HCT116 (cell line): ENCODE measurements at regions not wholly inside any gene's neighbourhood (a gene's known extent, or its start where the extent isn't known, plus 50 kb on each side); places are given as distances from the start of the nearest gene placed in this dataset.

Experiments used
- ATAC-seq: fragments of 200-7000 bp; cut with Tn5 transposase; 2 replicates; pipeline ENCODE4 v1.9.1; 2020; ENCODE audit warnings: mild to moderate bottlenecking, moderate library complexity
- BruUV-seq: library from RNA; stranded (reverse); fragments of 400-500 nt; replicated peaks from 2 replicates; lab custom pipeline; 2021; lab: Mats Ljungman, UMichigan
- CTCF ChIA-PET: fragments of 300-600 bp; sonication (Branson Sonifier 250); formaldehyde crosslinking; loops from one replicate; lab custom pipeline; 2021; ENCODE audit warnings: antibody characterized with exemption; lab: Charles Lee
- POLR2A ChIA-PET: fragments of 300-600, 350-600 bp; sonication (Branson Sonifier 250); formaldehyde crosslinking; loops from one replicate; lab custom pipeline; 2021; ENCODE audit warnings: antibody characterized with exemption; lab: Charles Lee
- RAD21 ChIA-PET, 2 experiments: fragments of 300-600 bp; sonication (Branson Sonifier 250); formaldehyde crosslinking; loops; one replicate each; lab custom pipeline; 2023; ENCODE audit warnings: low total read pairs in 2 of 2; ENCODE audit not compliant: uncharacterized antibody in 2 of 2, unreplicated experiment in 2 of 2, low non-redundant PET in 1 of 2; lab: Charles Lee
- DNase-seq: peaks from one replicate; pipeline ENCODE4 v3.0.0-alpha.2; 2010; ENCODE audit warnings: low read depth, low spot score
- H2AFZ ChIP-seq: fragments of 200-600 bp; shearing (Covaris generic), sonication (generic); 2 replicates; pipeline ENCODE4 v1.6.1; 2017; ENCODE audit warnings: low read depth, mixed run types, mixed read lengths, antibody characterized with exemption, low read length; ENCODE audit not compliant: poor library complexity, severe bottlenecking
- H3K27ac ChIP-seq: 2 replicates; pipeline ENCODE4 v1.5.1; 2012; ENCODE audit warnings: low read depth, low read length
- H3K27me3 ChIP-seq: fragments of 200-600 bp; sonication (generic); 2 replicates; pipeline ENCODE4 v1.6.1; 2016; ENCODE audit warnings: mixed run types, low read length, mixed read lengths; ENCODE audit not compliant: insufficient read depth
- H3K36me3 ChIP-seq, 2 experiments: fragments of 200-500 bp in 1 of 2; fragments of 200-600 bp in 1 of 2; sonication (Bioruptor generic) in 1 of 2; sonication (generic) in 1 of 2; 2 replicates each; pipeline versions ENCODE4 v1.5.1 to v1.6.1; 2014 to 2016; ENCODE audit warnings: low read length in 2 of 2, inconsistent platforms in 1 of 2, mixed read lengths in 1 of 2, mixed run types in 1 of 2; ENCODE audit not compliant: insufficient read depth in 2 of 2, control insufficient read depth in 1 of 2
- H3K4me1 ChIP-seq, 2 experiments: fragments of 200-600 bp in 1 of 2; sonication (generic) in 1 of 2; 2 replicates each; pipeline versions ENCODE4 v1.5.1 to v1.6.1; 2012 to 2017; ENCODE audit warnings: low read length in 2 of 2, inconsistent platforms in 1 of 2, mild to moderate bottlenecking in 1 of 2, mixed read lengths in 1 of 2, mixed run types in 1 of 2, moderate library complexity in 1 of 2; ENCODE audit not compliant: insufficient read depth in 2 of 2, control insufficient read depth in 1 of 2
- H3K4me2 ChIP-seq: fragments of 200-600 bp; sonication (generic); 2 replicates; pipeline ENCODE4 v1.6.1; 2017; ENCODE audit warnings: mixed run types, low read length, mixed read lengths
- H3K4me3 ChIP-seq, 2 experiments: fragments of 200-600 bp in 1 of 2; sonication (generic) in 1 of 2; replicated peaks in 1 of 2; 2 replicates each; pipeline ENCODE4 v1.5.1; 2011 to 2016; ENCODE audit warnings: low read length in 2 of 2, control low read depth in 1 of 2, low read depth in 1 of 2, mild to moderate bottlenecking in 1 of 2, mixed read lengths in 1 of 2, mixed run types in 1 of 2
- H3K79me2 ChIP-seq: fragments of 200-600 bp; sonication (generic); 2 replicates; pipeline ENCODE4 v1.6.1; 2017; ENCODE audit warnings: mild to moderate bottlenecking, mixed run types, low read length, moderate library complexity, mixed read lengths; ENCODE audit not compliant: insufficient read depth
- H3K9ac ChIP-seq: fragments of 200-600 bp; sonication (generic); 2 replicates; pipeline ENCODE4 v1.6.1; 2016; ENCODE audit warnings: low read length, mixed read lengths
- H3K9me2 ChIP-seq: fragments of 200-600 bp; sonication (generic), shearing (Covaris generic); 2 replicates; pipeline ENCODE4 v1.6.1; 2017; ENCODE audit warnings: mixed run types, mild to moderate bottlenecking, moderate library complexity; ENCODE audit not compliant: insufficient read depth
- H3K9me3 ChIP-seq, 2 experiments: fragments of 200-500 bp in 1 of 2; fragments of 200-600 bp in 1 of 2; sonication (Bioruptor generic) in 1 of 2; sonication (generic) in 1 of 2; 2 replicates each; pipeline ENCODE4 v1.6.1; 2014 to 2017; ENCODE audit warnings: low read length in 2 of 2, mixed read lengths in 2 of 2, inconsistent platforms in 1 of 2, low read depth in 1 of 2, mild to moderate bottlenecking in 1 of 2, mixed run types in 1 of 2, moderate library complexity in 1 of 2; ENCODE audit not compliant: control insufficient read depth in 1 of 2, insufficient read depth in 1 of 2
- H4K20me1 ChIP-seq: fragments of 200-600 bp; sonication (generic), shearing (Covaris generic); 2 replicates; pipeline ENCODE4 v1.6.1; 2017; ENCODE audit warnings: mixed run types, mild to moderate bottlenecking, moderate library complexity; ENCODE audit not compliant: insufficient read depth
- CEBPB ChIP-seq: IDR thresholded peaks from 2 replicates; pipeline ENCODE4 v1.6.1; 2012; ENCODE audit warnings: low read depth
- CTCF ChIP-seq, 3 experiments: fragments of 200-600 bp in 1 of 3; sonication (generic) in 1 of 3; IDR thresholded peaks in 2 of 3; conservative IDR thresholded peaks in 1 of 3; 2 replicates each; pipeline ENCODE4 v1.5.1; 2012 to 2017; ENCODE audit warnings: low read depth in 2 of 3, low read length in 2 of 3, antibody characterized with exemption in 1 of 3, borderline replicate concordance in 1 of 3, control low read depth in 1 of 3, mild to moderate bottlenecking in 1 of 3, mixed read lengths in 1 of 3, mixed run types in 1 of 3, moderate library complexity in 1 of 3; ENCODE audit not compliant: insufficient read depth in 1 of 3
- EGR1 ChIP-seq: IDR thresholded peaks from 2 replicates; pipeline ENCODE4 v1.6.1; 2012; ENCODE audit warnings: low read depth
- ELF1 ChIP-seq: IDR thresholded peaks from 2 replicates; pipeline ENCODE4 v1.6.1; 2012; ENCODE audit warnings: low read depth, borderline replicate concordance
- EZH2 ChIP-seq: fragments of 200-600 bp; sonication (generic); IDR thresholded peaks from 2 replicates; pipeline ENCODE4 v1.6.1; 2017; ENCODE audit warnings: antibody characterized with exemption, mixed run types
- EZH2phosphoT487 ChIP-seq: fragments of 200-600 bp; IDR thresholded peaks from 2 replicates; pipeline ENCODE4 v1.6.1; 2018; ENCODE audit warnings: antibody characterized with exemption, borderline replicate concordance
- FOSL1 ChIP-seq: IDR thresholded peaks from 2 replicates; pipeline ENCODE4 v1.6.1; 2012; ENCODE audit warnings: low read depth
- JUND ChIP-seq: IDR thresholded peaks from 2 replicates; pipeline ENCODE4 v1.6.1; 2012
- MAX ChIP-seq: IDR thresholded peaks from 2 replicates; pipeline ENCODE4 v1.6.1; 2012
- SP1 ChIP-seq: IDR thresholded peaks from 2 replicates; pipeline ENCODE4 v1.6.1; 2012; ENCODE audit warnings: low read depth
- SRF ChIP-seq: IDR thresholded peaks from 2 replicates; pipeline ENCODE4 v1.6.1; 2012; ENCODE audit warnings: low read depth
- TCF7L2 ChIP-seq: IDR thresholded peaks from 2 replicates; pipeline ENCODE4 v1.7.0; 2011; ENCODE audit warnings: borderline replicate concordance, inconsistent platforms; ENCODE audit not compliant: insufficient read depth, insufficient read length; ENCODE audit errors: extremely low read depth
- YY1 ChIP-seq: IDR thresholded peaks from 2 replicates; pipeline ENCODE4 v1.6.1; 2011; ENCODE audit warnings: low read length, low read depth, moderate library complexity, mild to moderate bottlenecking; ENCODE audit not compliant: insufficient replicate concordance; ENCODE audit errors: extremely low read depth
- ZFX ChIP-seq: fragments of 450-650 bp; IDR thresholded peaks from 2 replicates; pipeline ENCODE4 v1.6.1; 2017
- intact Hi-C: fragments of 100-400 bp; cut with micrococcal nuclease; formaldehyde crosslinking; loops from 2 replicates; pipeline ENCODE4 v1.10.0; 2022
- TF ChIP-seq, protein P1 (sequence below): IDR thresholded peaks from 2 replicates; pipeline ENCODE4 v1.6.1; 2012; ENCODE audit warnings: low read depth

- Histone ChIP-seq H4K20me1 (no peaks in the 10 kb centered on the region), H3K36me3 (no peaks in the 10 kb centered on the region), H3K27me3 (no peaks in the 10 kb centered on the region), H2AFZ (no peak overlapping the region), H3K9me3 (no peaks in the 10 kb centered on the region), H3K9ac (no peak overlapping the region), H3K4me1 (no peaks in the 10 kb centered on the region), H3K27ac (no peak overlapping the region), H3K4me3 (no peak overlapping the region), H3K79me2 (no peaks in the 10 kb centered on the region), H3K4me2 (no peak overlapping the region), H3K9me2 (no peaks in the 10 kb centered on the region)
- CTCF ChIA-PET, result no interaction called here
- RAD21 ChIA-PET, result no interaction called here
- no TSS peak for BruUV-seq
- DNase-seq (no peak), ATAC-seq (no peak)
- TF ChIP-seq MAX (no peak), SRF (no peak), ELF1 (no peak), EGR1 (no peak), YY1 (no peak), CEBPB (no peak), FOSL1 (no peak), ZFX (no peak), EZH2 (no peak), EZH2phosphoT487 (no peak), JUND (no peak), SP1 (no peak), TCF7L2 (no peak), CTCF (IDR thresholded peaks at IDR 0.05 in 2 of 3, conservative IDR thresholded peaks at IDR 0.05 in 1 of 3; ENCODE audit: borderline replicate concordance in 1 of 3, insufficient read depth in 1 of 3, low read depth in 2 of 3, low read length in 2 of 3) (no peak)
- TF ChIP-seq, protein P1, sequence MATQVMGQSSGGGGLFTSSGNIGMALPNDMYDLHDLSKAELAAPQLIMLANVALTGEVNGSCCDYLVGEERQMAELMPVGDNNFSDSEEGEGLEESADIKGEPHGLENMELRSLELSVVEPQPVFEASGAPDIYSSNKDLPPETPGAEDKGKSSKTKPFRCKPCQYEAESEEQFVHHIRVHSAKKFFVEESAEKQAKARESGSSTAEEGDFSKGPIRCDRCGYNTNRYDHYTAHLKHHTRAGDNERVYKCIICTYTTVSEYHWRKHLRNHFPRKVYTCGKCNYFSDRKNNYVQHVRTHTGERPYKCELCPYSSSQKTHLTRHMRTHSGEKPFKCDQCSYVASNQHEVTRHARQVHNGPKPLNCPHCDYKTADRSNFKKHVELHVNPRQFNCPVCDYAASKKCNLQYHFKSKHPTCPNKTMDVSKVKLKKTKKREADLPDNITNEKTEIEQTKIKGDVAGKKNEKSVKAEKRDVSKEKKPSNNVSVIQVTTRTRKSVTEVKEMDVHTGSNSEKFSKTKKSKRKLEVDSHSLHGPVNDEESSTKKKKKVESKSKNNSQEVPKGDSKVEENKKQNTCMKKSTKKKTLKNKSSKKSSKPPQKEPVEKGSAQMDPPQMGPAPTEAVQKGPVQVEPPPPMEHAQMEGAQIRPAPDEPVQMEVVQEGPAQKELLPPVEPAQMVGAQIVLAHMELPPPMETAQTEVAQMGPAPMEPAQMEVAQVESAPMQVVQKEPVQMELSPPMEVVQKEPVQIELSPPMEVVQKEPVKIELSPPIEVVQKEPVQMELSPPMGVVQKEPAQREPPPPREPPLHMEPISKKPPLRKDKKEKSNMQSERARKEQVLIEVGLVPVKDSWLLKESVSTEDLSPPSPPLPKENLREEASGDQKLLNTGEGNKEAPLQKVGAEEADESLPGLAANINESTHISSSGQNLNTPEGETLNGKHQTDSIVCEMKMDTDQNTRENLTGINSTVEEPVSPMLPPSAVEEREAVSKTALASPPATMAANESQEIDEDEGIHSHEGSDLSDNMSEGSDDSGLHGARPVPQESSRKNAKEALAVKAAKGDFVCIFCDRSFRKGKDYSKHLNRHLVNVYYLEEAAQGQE, result no peak
- POLR2A ChIA-PET, result no interaction called here
- intact Hi-C loops, result no loop called here
Measured at GRCh38 chr10:62638062-62638477, 166.4 kb upstream of the ADO start.
